ENCODE measurements at regions not wholly inside any gene's neighbourhood (a gene's known extent, or its start where the extent isn't known, plus 50 kb on each side); places are given as distances from the start of the nearest gene placed in this dataset.

GRCh38 chr12:12017798-12018197 is 52.9 kb upstream of the BCL2L14 start:
- TF ChIP-seq USF1 (IDR thresholded peaks at IDR 0.05) (no peak), RAD21 (IDR thresholded peaks at IDR 0.05; ENCODE audit: low read depth) (peak; percentile 34)

- TF ChIP-seq CREB1 (IDR thresholded peaks at IDR 0.05; ENCODE audit: low read depth) (no peak), YY1 (IDR thresholded peaks at IDR 0.05; ENCODE audit: low read depth) (no peak), ZBTB7A (IDR thresholded peaks at IDR 0.05; ENCODE audit: low read depth) (no peak), TEAD4 (IDR thresholded peaks at IDR 0.05) (no peak), EP300 (IDR thresholded peaks at IDR 0.05; ENCODE audit: borderline replicate concordance) (no peak), TAF1 (IDR thresholded peaks at IDR 0.05; ENCODE audit: low read depth) (no peak)
- TF ChIP-seq, protein P1, sequence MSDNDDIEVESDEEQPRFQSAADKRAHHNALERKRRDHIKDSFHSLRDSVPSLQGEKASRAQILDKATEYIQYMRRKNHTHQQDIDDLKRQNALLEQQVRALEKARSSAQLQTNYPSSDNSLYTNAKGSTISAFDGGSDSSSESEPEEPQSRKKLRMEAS (IDR thresholded peaks at IDR 0.05): no peak
Measured at GRCh38 chr12:12018454-12018853, 52.3 kb upstream of the BCL2L14 start.

DNA sequence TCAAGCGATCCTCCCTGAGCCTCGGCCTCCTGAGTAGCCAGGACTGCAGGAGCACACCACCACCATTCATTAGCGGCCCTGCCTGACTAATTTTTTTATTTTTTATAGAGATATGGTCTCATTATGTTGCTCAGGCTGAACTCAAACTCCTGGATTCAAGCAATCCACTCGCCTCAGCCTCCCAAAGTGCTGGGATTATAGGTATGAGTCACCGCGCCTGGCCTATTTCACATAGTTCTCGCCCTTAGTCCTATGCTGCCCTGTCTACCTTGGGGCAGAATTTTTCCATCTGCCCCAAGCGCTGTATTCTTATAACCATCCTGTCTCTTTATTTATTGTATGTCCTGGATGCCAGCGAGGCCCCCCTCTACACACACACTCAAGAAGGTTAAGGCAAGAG is 50.9 kb upstream of the BCL2L14 start:
- TF ChIP-seq FOXM1 (IDR thresholded peaks at IDR 0.05; ENCODE audit: borderline replicate concordance, low read depth) (no peak), TAF1 (IDR thresholded peaks at IDR 0.05; ENCODE audit: low read depth) (no peak), NFIC (IDR thresholded peaks at IDR 0.05) (no peak), CREB1 (IDR thresholded peaks at IDR 0.05; ENCODE audit: low read depth) (no peak), RAD21 (IDR thresholded peaks at IDR 0.05; ENCODE audit: low read depth) (no peak), EP300 (IDR thresholded peaks at IDR 0.05; ENCODE audit: borderline replicate concordance) (no peak), TCF12 (IDR thresholded peaks at IDR 0.05; ENCODE audit: low read depth) (no peak), CEBPB (IDR thresholded peaks at IDR 0.05) (no peak), USF1 (IDR thresholded peaks at IDR 0.05) (no peak), ZBTB7A (IDR thresholded peaks at IDR 0.05; ENCODE audit: low read depth) (no peak), TEAD4 (IDR thresholded peaks at IDR 0.05) (no peak), YY1 (IDR thresholded peaks at IDR 0.05; ENCODE audit: low read depth) (no peak), EGR1 (IDR thresholded peaks at IDR 0.05) (no peak)
- TF ChIP-seq, protein P1 (IDR thresholded peaks at IDR 0.05): no peak
- TF ChIP-seq, protein P2, sequence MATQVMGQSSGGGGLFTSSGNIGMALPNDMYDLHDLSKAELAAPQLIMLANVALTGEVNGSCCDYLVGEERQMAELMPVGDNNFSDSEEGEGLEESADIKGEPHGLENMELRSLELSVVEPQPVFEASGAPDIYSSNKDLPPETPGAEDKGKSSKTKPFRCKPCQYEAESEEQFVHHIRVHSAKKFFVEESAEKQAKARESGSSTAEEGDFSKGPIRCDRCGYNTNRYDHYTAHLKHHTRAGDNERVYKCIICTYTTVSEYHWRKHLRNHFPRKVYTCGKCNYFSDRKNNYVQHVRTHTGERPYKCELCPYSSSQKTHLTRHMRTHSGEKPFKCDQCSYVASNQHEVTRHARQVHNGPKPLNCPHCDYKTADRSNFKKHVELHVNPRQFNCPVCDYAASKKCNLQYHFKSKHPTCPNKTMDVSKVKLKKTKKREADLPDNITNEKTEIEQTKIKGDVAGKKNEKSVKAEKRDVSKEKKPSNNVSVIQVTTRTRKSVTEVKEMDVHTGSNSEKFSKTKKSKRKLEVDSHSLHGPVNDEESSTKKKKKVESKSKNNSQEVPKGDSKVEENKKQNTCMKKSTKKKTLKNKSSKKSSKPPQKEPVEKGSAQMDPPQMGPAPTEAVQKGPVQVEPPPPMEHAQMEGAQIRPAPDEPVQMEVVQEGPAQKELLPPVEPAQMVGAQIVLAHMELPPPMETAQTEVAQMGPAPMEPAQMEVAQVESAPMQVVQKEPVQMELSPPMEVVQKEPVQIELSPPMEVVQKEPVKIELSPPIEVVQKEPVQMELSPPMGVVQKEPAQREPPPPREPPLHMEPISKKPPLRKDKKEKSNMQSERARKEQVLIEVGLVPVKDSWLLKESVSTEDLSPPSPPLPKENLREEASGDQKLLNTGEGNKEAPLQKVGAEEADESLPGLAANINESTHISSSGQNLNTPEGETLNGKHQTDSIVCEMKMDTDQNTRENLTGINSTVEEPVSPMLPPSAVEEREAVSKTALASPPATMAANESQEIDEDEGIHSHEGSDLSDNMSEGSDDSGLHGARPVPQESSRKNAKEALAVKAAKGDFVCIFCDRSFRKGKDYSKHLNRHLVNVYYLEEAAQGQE (IDR thresholded peaks at IDR 0.05; ENCODE audit: low read depth): no peak

GRCh38 chr12:12020762-12021161 is 50.0 kb upstream of the BCL2L14 start:
- TF ChIP-seq CREB1 (IDR thresholded peaks at IDR 0.05; ENCODE audit: low read depth): no peak
- no peak for TF ChIP-seq TCF12 (IDR thresholded peaks at IDR 0.05; ENCODE audit: low read depth)
- TF ChIP-seq ZBTB7A (IDR thresholded peaks at IDR 0.05; ENCODE audit: low read depth): no peak
- no peak for TF ChIP-seq YY1 (IDR thresholded peaks at IDR 0.05; ENCODE audit: low read depth)
- no peak for TF ChIP-seq NFIC (IDR thresholded peaks at IDR 0.05)
- TF ChIP-seq, protein P1 (IDR thresholded peaks at IDR 0.05): no peak
- TF ChIP-seq RAD21 (IDR thresholded peaks at IDR 0.05; ENCODE audit: low read depth): no peak
- no peak for TF ChIP-seq TEAD4 (IDR thresholded peaks at IDR 0.05)
- TF ChIP-seq CEBPB (IDR thresholded peaks at IDR 0.05): no peak
